Breast epithelium (tissue), 4 donors: ENCODE measurements at regions not wholly inside any gene's neighbourhood (a gene's known extent, or its start where the extent isn't known, plus 50 kb on each side); places are given as distances from the start of the nearest gene placed in this dataset.

Source experiments
- DNase-seq, 2 donors: peaks; one replicate each; pipeline ENCODE4 v3.0.0-alpha.2; 2019; ENCODE audit warnings: low spot score in 2 of 2
- H3K27ac ChIP-seq, 2 donors: fragments of 200-600 bp; sonication (generic) in 1 of 2; one replicate each; pipeline ENCODE4 v1.5.1; 2016 to 2019; ENCODE audit warnings: mild to moderate bottlenecking in 1 of 2
- H3K27me3 ChIP-seq, 2 donors: fragments of 200-600 bp; sonication (generic) in 1 of 2; one replicate each; pipeline versions ENCODE4 v1.5.1 to v1.6.0; 2017 to 2019; ENCODE audit warnings: control low read depth in 1 of 2, mild to moderate bottlenecking in 1 of 2
- H3K36me3 ChIP-seq: fragments of 200-600 bp; one replicate; pipeline ENCODE4 v1.5.1; 2019
- H3K4me1 ChIP-seq, 2 donors: fragments of 200-600 bp; sonication (generic); one replicate each; pipeline ENCODE4 v1.5.1; 2016 to 2019; ENCODE audit warnings: control low read depth in 1 of 2
- H3K4me3 ChIP-seq, 3 donors: fragments of 200-600 bp; sonication (generic); 1 replicate in 2 of 3; 2 replicates in 1 of 3; pipeline ENCODE4 v1.5.1; 2016 to 2019; ENCODE audit warnings: mild to moderate bottlenecking in 3 of 3, moderate library complexity in 2 of 3
- H3K9me3 ChIP-seq, 2 donors: fragments of 200-600 bp; sonication (generic) in 1 of 2; one replicate each; pipeline ENCODE4 v1.5.1; 2016 to 2019; ENCODE audit warnings: control low read depth in 1 of 2
- CTCF ChIP-seq, 3 donors: fragments of 450-650 bp; IDR thresholded peaks; one replicate each; pipeline ENCODE4 v1.5.1; 2016 to 2017; ENCODE audit warnings: antibody characterized with exemption in 3 of 3, mild to moderate bottlenecking in 3 of 3, moderate library complexity in 3 of 3
- POLR2A ChIP-seq: fragments of 450-650 bp; IDR thresholded peaks from one replicate; pipeline ENCODE4 v1.6.1; 2016; ENCODE audit warnings: antibody characterized with exemption, mild to moderate bottlenecking, moderate library complexity
- POLR2AphosphoS5 ChIP-seq, 3 donors: sonication (generic); formaldehyde crosslinking; IDR thresholded peaks; one replicate each; pipeline ENCODE4 v1.6.1; 2017; ENCODE audit warnings: antibody characterized with exemption in 3 of 3
- intact Hi-C: fragments of 100-400 bp; cut with DNase I; formaldehyde crosslinking; loops from one replicate; pipeline ENCODE4 v1.15.1; 2023; ENCODE audit warnings: low total_unique reads

GRCh38 chr12:93956551-93956950, 191.8 kb upstream of the PLXNC1 start:
- Histone ChIP-seq H3K36me3 (no peaks in the 10 kb centered on the region), H3K27me3 (no peaks in the 10 kb centered on the region), H3K9me3 (no peaks in the 10 kb centered on the region), H3K27ac (peak overlapping the region in 1 of 2 donors; percentile 25), H3K4me1 (no peaks in the 10 kb centered on the region), H3K4me3 (no peak overlapping the region)
- intact Hi-C loops: no loop called here
- no peak for DNase-seq
- no peak for TF ChIP-seq POLR2AphosphoS5 (IDR thresholded peaks at IDR 0.05)
- TF ChIP-seq CTCF (IDR thresholded peaks at IDR 0.05): no peak
- TF ChIP-seq POLR2A: no peak

GRCh38 chr12:93957168-93957567, 191.2 kb upstream of the PLXNC1 start:
- intact Hi-C loops: no loop called here
- Histone ChIP-seq H3K9me3 (peaks cover 2 to 5% of the 10 kb centered on the region in 2 donors), H3K4me1 (no peaks in the 10 kb centered on the region), H3K27ac (no peak overlapping the region), H3K36me3 (no peaks in the 10 kb centered on the region), H3K4me3 (no peak overlapping the region), H3K27me3 (no peaks in the 10 kb centered on the region)
- no peak for DNase-seq
- TF ChIP-seq POLR2A (no peak), CTCF (IDR thresholded peaks at IDR 0.05) (no peak), POLR2AphosphoS5 (IDR thresholded peaks at IDR 0.05) (no peak)

- DNase-seq: no peak
- TF ChIP-seq POLR2AphosphoS5 (IDR thresholded peaks at IDR 0.05) (no peak), POLR2A (no peak), CTCF (IDR thresholded peaks at IDR 0.05) (no peak)
- intact Hi-C loops: no loop called here
These were observed 190.5 kb upstream of the PLXNC1 start for GRCh38 chr12:93957870-93958269.

GRCh38 chr12:93959657-93960056, 188.7 kb upstream of the PLXNC1 start:
- no peak for DNase-seq
- H3K27me3 ChIP-seq: no peaks in the 10 kb centered on the region
- no peaks in the 10 kb centered on the region for H3K4me1 ChIP-seq
- H3K4me3 ChIP-seq: no peak overlapping the region
- H3K9me3 ChIP-seq: peaks cover 6 to 8% of the 10 kb centered on the region in 2 donors
- H3K36me3 ChIP-seq: no peaks in the 10 kb centered on the region
- TF ChIP-seq POLR2A (no peak), CTCF (IDR thresholded peaks at IDR 0.05) (no peak), POLR2AphosphoS5 (IDR thresholded peaks at IDR 0.05) (no peak)
- intact Hi-C loops: no loop called here
- H3K27ac ChIP-seq: no peak overlapping the region

More at GRCh38 chr12:93957870-93958269, 190.5 kb upstream of the PLXNC1 start:
- Histone ChIP-seq H3K9me3 (peaks cover 6 to 8% of the 10 kb centered on the region in 2 donors), H3K27me3 (no peaks in the 10 kb centered on the region), H3K4me3 (no peak overlapping the region), H3K27ac (no peak overlapping the region), H3K4me1 (no peaks in the 10 kb centered on the region), H3K36me3 (no peaks in the 10 kb centered on the region)

GRCh38 chr12:93960521-93960920, 187.9 kb upstream of the PLXNC1 start:
- H3K27ac ChIP-seq: no peak overlapping the region
- H3K36me3 ChIP-seq: no peaks in the 10 kb centered on the region
- H3K27me3 ChIP-seq: no peaks in the 10 kb centered on the region
- peaks cover 6 to 8% of the 10 kb centered on the region in 2 donors for H3K9me3 ChIP-seq
- TF ChIP-seq CTCF (IDR thresholded peaks at IDR 0.05) (no peak), POLR2A (no peak), POLR2AphosphoS5 (IDR thresholded peaks at IDR 0.05) (no peak)
- intact Hi-C loops: no loop called here
- no peaks in the 10 kb centered on the region for H3K4me1 ChIP-seq
- no peak for DNase-seq
- no peak overlapping the region for H3K4me3 ChIP-seq
